Aorta (tissue), 5 donors: ENCODE measurements at regions not wholly inside any gene's neighbourhood (a gene's known extent, or its start where the extent isn't known, plus 50 kb on each side); places are given as distances from the start of the nearest gene placed in this dataset.
A peak's percentile ranks its signal among the peaks of the same experiment; 100 is the strongest.

Source experiments
- ATAC-seq: fragments of 200-7000 bp; cut with Tn5 transposase; one replicate; pipeline ENCODE4 v1.9.1; 2022; ENCODE audit warnings: moderate library complexity; ENCODE audit not compliant: low FRiP score
- DNase-seq, 2 donors: peaks; one replicate each; pipeline ENCODE4 v3.0.0-alpha.2; 2020
- H3K27ac ChIP-seq, 2 donors: one replicate each; pipeline ENCODE4 v1.5.1; 2013; ENCODE audit warnings: low read length in 2 of 2, mild to moderate bottlenecking in 2 of 2, moderate library complexity in 2 of 2, control low read depth in 1 of 2, inconsistent platforms in 1 of 2, low read depth in 1 of 2
- H3K27me3 ChIP-seq, 2 donors: one replicate each; pipeline ENCODE4 v1.6.1; 2013; ENCODE audit warnings: control low read depth in 1 of 2, low read length in 1 of 2, mild to moderate bottlenecking in 1 of 2, moderate library complexity in 1 of 2; ENCODE audit not compliant: insufficient read depth in 2 of 2, control insufficient read depth in 1 of 2
- H3K36me3 ChIP-seq, 2 donors: one replicate each; pipeline ENCODE4 v1.6.1; 2013; ENCODE audit warnings: control low read depth in 1 of 2, low read length in 1 of 2, mild to moderate bottlenecking in 1 of 2; ENCODE audit not compliant: insufficient read depth in 2 of 2, control insufficient read depth in 1 of 2
- H3K4me1 ChIP-seq, 2 donors: one replicate each; pipeline ENCODE4 v1.6.1; 2013; ENCODE audit warnings: low read length in 2 of 2, control low read depth in 1 of 2, mild to moderate bottlenecking in 1 of 2, moderate library complexity in 1 of 2; ENCODE audit not compliant: insufficient read depth in 2 of 2, control insufficient read depth in 1 of 2
- H3K4me3 ChIP-seq, 2 donors: one replicate each; pipeline ENCODE4 v1.5.1; 2013; ENCODE audit warnings: low read length in 2 of 2, control low read depth in 1 of 2, mild to moderate bottlenecking in 1 of 2
- H3K9me3 ChIP-seq: one replicate; pipeline ENCODE4 v1.6.1; 2013; ENCODE audit warnings: mild to moderate bottlenecking, low read length; ENCODE audit not compliant: control insufficient read depth
- WGBS, 2 donors: extraction: QIAGEN DNeasy Blood & Tissue Kit; methylation state at CpG; one replicate each; pipeline ENCODE4 v1.1.7; 2013; 5-methylcytosine and 5-hydroxymethylcytosine counted together
- intact Hi-C, 2 donors: fragments of 100-400 bp; cut with DNase I; formaldehyde crosslinking; loops; one replicate each; pipeline versions ENCODE4 v1.14.2 to v1.15.0; 2022
- donor health status: healthy with polysubstance abuse.
- donor health status: Bipolar disorder and iron deficiency.
- donor health status: DM: no; HTN: no; CAD: no.
- donor health status: DM: no; HTN: no; CAD: no.
- donor health status: DM: yes; HTN: yes; CAD: no.

GRCh38 chr3:107884028-107884427 lies 206.8 kb downstream of the CD47 start:
- H3K27ac ChIP-seq, result no peak overlapping the region
- H3K4me1 ChIP-seq, result peaks cover 0 to 11% of the 10 kb centered on the region in 2 donors
- H3K4me3 ChIP-seq, result no peak overlapping the region
- intact Hi-C loops, result no loop called here
- H3K27me3 ChIP-seq, result no peaks in the 10 kb centered on the region
- H3K36me3 ChIP-seq, result no peaks in the 10 kb centered on the region
- ATAC-seq (no peak), DNase-seq (no peak)
- H3K9me3 ChIP-seq, result no peaks in the 10 kb centered on the region

- intact Hi-C loops, result no loop called here
- H3K4me1 ChIP-seq, result peaks cover 0 to 11% of the 10 kb centered on the region in 2 donors
- DNase-seq (no peak), ATAC-seq (no peak)
- no peaks in the 10 kb centered on the region for H3K36me3 ChIP-seq
- peak overlapping the region in 1 of 2 donors; percentile 39 for H3K27ac ChIP-seq
- H3K27me3 ChIP-seq, result no peaks in the 10 kb centered on the region
- no peak overlapping the region for H3K4me3 ChIP-seq
- WGBS, 2 donors, result 88 to 92% methylated on average over 7 of the region's 7 CpGs
- no peaks in the 10 kb centered on the region for H3K9me3 ChIP-seq
Observed at GRCh38 chr3:107882881-107883280, 207.9 kb downstream of the CD47 start.

GRCh38 chr3:107882261-107882660 lies 208.6 kb downstream of the CD47 start:
- ATAC-seq (no peak), DNase-seq (no peak)
- Histone ChIP-seq H3K9me3 (no peaks in the 10 kb centered on the region), H3K27ac (peak overlapping the region; percentile 3 to 82), H3K4me3 (no peak overlapping the region), H3K4me1 (peaks cover 0 to 11% of the 10 kb centered on the region in 2 donors), H3K36me3 (no peaks in the 10 kb centered on the region), H3K27me3 (no peaks in the 10 kb centered on the region)
- WGBS, 2 donors, result 90% methylated on average over 4 of the region's 4 CpGs
- intact Hi-C loops, result no loop called here

- intact Hi-C loops, result no loop called here
Observed at GRCh38 chr3:107881509-107881908, 209.3 kb downstream of the CD47 start.

GRCh38 chr3:107880702-107881101 lies 210.1 kb downstream of the CD47 start:
- Histone ChIP-seq H3K4me3 (no peak overlapping the region), H3K4me1 (peaks cover 0 to 11% of the 10 kb centered on the region in 2 donors), H3K36me3 (no peaks in the 10 kb centered on the region), H3K9me3 (no peaks in the 10 kb centered on the region), H3K27ac (no peak overlapping the region), H3K27me3 (no peaks in the 10 kb centered on the region)
- 96 to 97% methylated on average over 4 of the region's 4 CpGs for WGBS, 2 donors
- intact Hi-C loops, result no loop called here
- DNase-seq (no peak), ATAC-seq (no peak)

More at GRCh38 chr3:107881509-107881908, 209.3 kb downstream of the CD47 start:
- Histone ChIP-seq H3K4me3 (no peak overlapping the region), H3K9me3 (no peaks in the 10 kb centered on the region), H3K4me1 (peaks cover 0 to 11% of the 10 kb centered on the region in 2 donors), H3K36me3 (no peaks in the 10 kb centered on the region), H3K27me3 (no peaks in the 10 kb centered on the region), H3K27ac (peak overlapping the region; percentile 3 to 82)
- 2 to 6% methylated on average over 4 of the region's 4 CpGs for WGBS, 2 donors
- no peak for DNase-seq
- no peak for ATAC-seq

GRCh38 chr3:107877936-107878335 lies 212.9 kb downstream of the CD47 start:
- no peak for ATAC-seq
- H3K4me1 ChIP-seq, result peaks cover 0 to 6% of the 10 kb centered on the region in 2 donors

GRCh38 chr3:107870943-107871638 lies 219.7 kb downstream of the CD47 start:
- WGBS, 2 donors, result 92 to 95% methylated on average over 2 of the region's 2 CpGs
- H3K27ac ChIP-seq, result no peak overlapping the region
- no peak for DNase-seq
- H3K9me3 ChIP-seq, result no peaks in the 10 kb centered on the region
- no peaks in the 10 kb centered on the region for H3K36me3 ChIP-seq
- H3K4me3 ChIP-seq, result no peak overlapping the region
- no peaks in the 10 kb centered on the region for H3K27me3 ChIP-seq
- H3K4me1 ChIP-seq, result no peaks in the 10 kb centered on the region
- no peak for ATAC-seq
- intact Hi-C loops, result no loop called here

More at GRCh38 chr3:107877936-107878335, 212.9 kb downstream of the CD47 start:
- intact Hi-C loops, result no loop called here
- DNase-seq, result no peak
- WGBS, 2 donors, result 81 to 83% methylated on average over 6 of the region's 6 CpGs
- Histone ChIP-seq H3K27ac (no peak overlapping the region), H3K9me3 (no peaks in the 10 kb centered on the region), H3K36me3 (no peaks in the 10 kb centered on the region), H3K4me3 (no peak overlapping the region), H3K27me3 (no peaks in the 10 kb centered on the region)

- Histone ChIP-seq H3K4me1 (no peaks in the 10 kb centered on the region), H3K4me3 (no peak overlapping the region), H3K9me3 (no peaks in the 10 kb centered on the region), H3K27me3 (no peaks in the 10 kb centered on the region), H3K36me3 (no peaks in the 10 kb centered on the region), H3K27ac (no peak overlapping the region)
- intact Hi-C loops, result no loop called here
- no peak for DNase-seq
- WGBS, 2 donors, result 74 to 78% methylated on average over 1 of the region's 1 CpG
- ATAC-seq, result no peak
Observed at GRCh38 chr3:107870096-107870495, 220.7 kb downstream of the CD47 start.

- H3K9me3 ChIP-seq, result no peaks in the 10 kb centered on the region
- no peaks in the 10 kb centered on the region for H3K27me3 ChIP-seq
- H3K4me1 ChIP-seq, result no peaks in the 10 kb centered on the region
- H3K4me3 ChIP-seq, result no peak overlapping the region
- no peak overlapping the region for H3K27ac ChIP-seq
- DNase-seq, result no peak
- no peaks in the 10 kb centered on the region for H3K36me3 ChIP-seq
- intact Hi-C loops, result no loop called here
- no peak for ATAC-seq
Observed at GRCh38 chr3:107868449-107868848, 222.4 kb downstream of the CD47 start.
